IMR-90 (cell line): ENCODE measurements at regions not wholly inside any gene's neighbourhood (a gene's known extent, or its start where the extent isn't known, plus 50 kb on each side); places are given as distances from the start of the nearest gene placed in this dataset.

ENCODE experiments used
- ATAC-seq: fragments of 200-7000 bp; cut with Tn5 transposase; 2 replicates; pipeline ENCODE4 v1.9.1; 2020; ENCODE audit warnings: low read depth, mild to moderate bottlenecking, moderate library complexity
- BruUV-seq: library from RNA; stranded (reverse); fragments of 400-500 nt; replicated peaks from 2 replicates; lab custom pipeline; 2021; lab: Mats Ljungman, UMichigan
- CTCF ChIA-PET: fragments of 300-600 bp; formaldehyde crosslinking; extraction: SDS; loops from one replicate; lab custom pipeline; 2021; ENCODE audit warnings: antibody characterized with exemption; lab: Yijun Ruan, JAX
- POLR2A ChIA-PET: fragments of 300-600 bp; sonication (Branson Sonifier 250); formaldehyde crosslinking; loops from one replicate; lab custom pipeline; 2022; ENCODE audit warnings: antibody characterized with exemption; ENCODE audit not compliant: unreplicated experiment; lab: Charles Lee
- DNase-seq: peaks from one replicate; pipeline ENCODE4 v3.0.0; 2013
- H2AFZ ChIP-seq: replicated peaks from 2 replicates; pipeline ENCODE3; 2013; ENCODE audit warnings: low read length, mild to moderate bottlenecking; ENCODE audit not compliant: poor library complexity
- H2AK5ac ChIP-seq: 2 replicates; pipeline ENCODE4 v1.6.1; 2013; ENCODE audit warnings: low read depth, low read length, inconsistent platforms
- H2AK9ac ChIP-seq: replicated peaks from 2 replicates; pipeline ENCODE3; 2013; ENCODE audit warnings: mild to moderate bottlenecking, low read depth, low read length, moderate library complexity; ENCODE audit not compliant: poor library complexity
- H2BK120ac ChIP-seq: 2 replicates; pipeline ENCODE4 v1.6.1; 2013; ENCODE audit warnings: low read depth, low read length, inconsistent platforms
- H2BK15ac ChIP-seq: 3 replicates; pipeline ENCODE4 v1.6.1; 2013; ENCODE audit warnings: low read depth, low read length, inconsistent platforms
- H2BK20ac ChIP-seq: 2 replicates; pipeline ENCODE4 v1.6.1; 2013; ENCODE audit warnings: low read depth, mild to moderate bottlenecking, inconsistent platforms, low read length, moderate library complexity
- H2BK5ac ChIP-seq: 2 replicates; pipeline ENCODE4 v1.6.1; 2013; ENCODE audit warnings: mild to moderate bottlenecking, low read depth, low read length, inconsistent platforms; ENCODE audit not compliant: poor library complexity, severe bottlenecking
- H3K14ac ChIP-seq: replicated peaks from 2 replicates; pipeline ENCODE4 v1.6.1; 2013; ENCODE audit warnings: low read depth, low read length, inconsistent platforms
- H3K18ac ChIP-seq: 2 replicates; pipeline ENCODE4 v1.6.1; 2013; ENCODE audit warnings: low read depth, low read length, control low read depth
- H3K23ac ChIP-seq: 2 replicates; pipeline ENCODE4 v1.6.1; 2013; ENCODE audit warnings: low read depth, low read length, inconsistent platforms
- H3K27ac ChIP-seq: 2 replicates; pipeline ENCODE4 v1.5.1; 2013; ENCODE audit warnings: mild to moderate bottlenecking, control low read depth, low read length; ENCODE audit not compliant: insufficient read depth
- H3K27me3 ChIP-seq: 2 replicates; pipeline ENCODE4 v1.6.1; 2013; ENCODE audit warnings: low read length; ENCODE audit not compliant: control insufficient read depth, insufficient read depth
- H3K36me3 ChIP-seq: 2 replicates; pipeline ENCODE4 v1.6.1; 2013; ENCODE audit warnings: low read length, mixed read lengths; ENCODE audit not compliant: control insufficient read depth, insufficient read depth
- H3K4ac ChIP-seq: 2 replicates; pipeline ENCODE4 v1.6.1; 2013; ENCODE audit warnings: low read depth, low read length, inconsistent platforms
- H3K4me1 ChIP-seq: 2 replicates; pipeline ENCODE4 v1.6.1; 2013; ENCODE audit warnings: low read length, mixed read lengths; ENCODE audit not compliant: control insufficient read depth, insufficient read depth
- H3K4me2 ChIP-seq: 2 replicates; pipeline ENCODE4 v1.6.1; 2013; ENCODE audit warnings: low read depth, mild to moderate bottlenecking, control low read depth, low read length, moderate library complexity
- H3K4me3 ChIP-seq: 2 replicates; pipeline ENCODE4 v1.5.1; 2013; ENCODE audit warnings: low read depth, mild to moderate bottlenecking, control low read depth, low read length, moderate library complexity; ENCODE audit not compliant: insufficient read depth
- H3K56ac ChIP-seq: 2 replicates; pipeline ENCODE4 v1.6.1; 2013; ENCODE audit warnings: low read length, inconsistent platforms; ENCODE audit not compliant: insufficient read depth; ENCODE audit errors: extremely low read depth
- H3K79me1 ChIP-seq, 2 experiments: 2 replicates each; pipeline ENCODE4 v1.6.1; 2013; ENCODE audit warnings: low read length in 2 of 2, inconsistent platforms in 1 of 2, low read depth in 1 of 2
- H3K9ac ChIP-seq: 2 replicates; pipeline ENCODE4 v1.6.1; 2013; ENCODE audit warnings: low read depth, low read length, control low read depth
- H3K9me1 ChIP-seq: 2 replicates; pipeline ENCODE4 v1.6.1; 2013; ENCODE audit warnings: low read length, inconsistent platforms; ENCODE audit not compliant: insufficient read depth
- H3K9me3 ChIP-seq: 2 replicates; pipeline ENCODE4 v1.6.1; 2013; ENCODE audit warnings: low read length; ENCODE audit not compliant: control insufficient read depth, insufficient read depth
- H4K20me1 ChIP-seq: 2 replicates; pipeline ENCODE4 v1.6.1; 2013; ENCODE audit warnings: low read length, inconsistent platforms; ENCODE audit not compliant: insufficient read depth
- H4K5ac ChIP-seq: 2 replicates; pipeline ENCODE4 v1.6.1; 2013; ENCODE audit warnings: mild to moderate bottlenecking, low read depth, low read length, control low read depth
- H4K8ac ChIP-seq, 2 experiments: 2 replicates each; pipeline ENCODE4 v1.6.1; 2013; ENCODE audit warnings: low read depth in 2 of 2, low read length in 2 of 2, control low read depth in 1 of 2, inconsistent platforms in 1 of 2
- H4K91ac ChIP-seq: 2 replicates; pipeline ENCODE4 v1.6.1; 2013; ENCODE audit warnings: low read depth, low read length, inconsistent platforms; ENCODE audit not compliant: insufficient read depth
- BHLHE40 ChIP-seq: fragments of 150-350 bp; IDR thresholded peaks from 2 replicates; pipeline ENCODE4 v1.6.1; 2016; ENCODE audit warnings: mild to moderate bottlenecking, low read depth, low read length
- CEBPB ChIP-seq: IDR thresholded peaks from 2 replicates; pipeline ENCODE4 v1.6.1; 2012; ENCODE audit warnings: low read depth, low read length, improper control_type of control experiment
- CHD1 ChIP-seq: IDR thresholded peaks from 2 replicates; pipeline ENCODE4 v1.6.1; 2012; ENCODE audit warnings: low read depth, low read length, improper control_type of control experiment
- CTCF ChIP-seq: conservative IDR thresholded peaks from 2 replicates; pipeline ENCODE4 v1.5.1; 2012; ENCODE audit warnings: mild to moderate bottlenecking, low read depth, low read length, improper control_type of control experiment
- FOS ChIP-seq: fragments of 150-350 bp; IDR thresholded peaks from 2 replicates; pipeline ENCODE4 v1.6.1; 2016; ENCODE audit warnings: low read depth, low read length
- MAFK ChIP-seq: IDR thresholded peaks from 2 replicates; pipeline ENCODE4 v1.6.1; 2012; ENCODE audit warnings: low read depth, low read length, improper control_type of control experiment
- MAZ ChIP-seq: IDR thresholded peaks from 2 replicates; pipeline ENCODE4 v1.6.1; 2012; ENCODE audit warnings: low read depth, mild to moderate bottlenecking, low read length, improper control_type of control experiment, moderate library complexity, borderline replicate concordance
- MXI1 ChIP-seq: IDR thresholded peaks from 2 replicates; pipeline ENCODE4 v1.6.1; 2012; ENCODE audit warnings: low read depth, mild to moderate bottlenecking, low read length, moderate library complexity, borderline replicate concordance
- NFE2L2 ChIP-seq: fragments of 150-350 bp; IDR thresholded peaks from 2 replicates; pipeline ENCODE4 v1.6.1; 2016; ENCODE audit warnings: low read depth, mild to moderate bottlenecking, low read length
- POLR2A ChIP-seq: IDR thresholded peaks from 2 replicates; pipeline ENCODE4 v1.6.1; 2012; ENCODE audit warnings: mild to moderate bottlenecking, low read depth, low read length
- RAD21 ChIP-seq: IDR thresholded peaks from 2 replicates; pipeline ENCODE4 v1.6.1; 2012; ENCODE audit warnings: low read length, improper control_type of control experiment
- RCOR1 ChIP-seq: IDR thresholded peaks from 2 replicates; pipeline ENCODE4 v1.6.1; 2012; ENCODE audit warnings: mild to moderate bottlenecking, low read length, improper control_type of control experiment; ENCODE audit not compliant: insufficient replicate concordance
- RFX5 ChIP-seq: IDR thresholded peaks from 2 replicates; pipeline ENCODE4 v1.8.0; 2012; ENCODE audit warnings: low read depth, mild to moderate bottlenecking, low read length, moderate library complexity
- SMC3 ChIP-seq: fragments of 150-350 bp; IDR thresholded peaks from 2 replicates; pipeline ENCODE4 v1.6.1; 2016; ENCODE audit warnings: low read depth, mild to moderate bottlenecking, antibody characterized with exemption, low read length, moderate library complexity
- USF2 ChIP-seq: fragments of 150-350 bp; IDR thresholded peaks from 2 replicates; pipeline ENCODE4 v1.6.1; 2017; ENCODE audit warnings: mild to moderate bottlenecking, antibody characterized with exemption, low read length, low read depth
- WGBS, 2 experiments: methylation state at CpG; one replicate each; pipeline versions ENCODE4 v1.1.5 to v1.1.7; 2013; ENCODE audit warnings: missing lambda C conversion rate in 2 of 2; ENCODE audit not compliant: insufficient read length in 1 of 2; ENCODE audit errors: extremely low coverage in 2 of 2; 5-methylcytosine and 5-hydroxymethylcytosine counted together
- dilution Hi-C: fragments of 300-500 bp; cut with HindIII; formaldehyde crosslinking; loops from one replicate; pipeline ENCODE4 v1.14.3; 2018; ENCODE audit warnings: low sequenced_read_pairs; ENCODE audit not compliant: unreplicated experiment
- in situ Hi-C: fragments of 300-500 bp; cut with MboI; formaldehyde crosslinking; loops from 3 replicates; pipeline ENCODE4 v1.14.3; 2019; ENCODE audit warnings: low sequenced_read_pairs, inconsistent platforms, mixed read lengths
- intact Hi-C: fragments of 100-400 bp; cut with micrococcal nuclease; formaldehyde crosslinking; loops from 2 replicates; pipeline ENCODE4 v1.10.0; 2022
- TF ChIP-seq, protein P1 (sequence below): fragments of 150-350 bp; IDR thresholded peaks from 2 replicates; pipeline ENCODE4 v1.6.1; 2016; ENCODE audit warnings: low read depth, mild to moderate bottlenecking, low read length, moderate library complexity, borderline replicate concordance

- Histone ChIP-seq H2AFZ (no peak overlapping the region), H3K79me1 (no peaks in the 10 kb centered on the region), H3K36me3 (no peaks in the 10 kb centered on the region), H3K56ac (no peak overlapping the region), H2AK5ac (no peak overlapping the region), H3K4ac (no peak overlapping the region), H3K27ac (no peak overlapping the region), H3K14ac (no peak overlapping the region), H3K27me3 (no peaks in the 10 kb centered on the region; the same call in 1 of the 2 replicates), H4K20me1 (no peaks in the 10 kb centered on the region), H2BK15ac (no peak overlapping the region), H2BK20ac (no peak overlapping the region), H2AK9ac (no peak overlapping the region), H3K9ac (no peak overlapping the region), H4K5ac (no peak overlapping the region), H3K4me2 (no peak overlapping the region), H3K4me1 (no peaks in the 10 kb centered on the region), H3K18ac (no peak overlapping the region), H3K4me3 (no peak overlapping the region), H3K9me1 (no peaks in the 10 kb centered on the region), H4K91ac (no peak overlapping the region), H3K23ac (no peak overlapping the region), H2BK120ac (no peak overlapping the region), H3K9me3 (no peaks in the 10 kb centered on the region), H4K8ac (no peak overlapping the region), H2BK5ac (no peak overlapping the region)
- dilution Hi-C loops (no loop called here), intact Hi-C loops (no loop called here), in situ Hi-C loops (no loop called here)
- POLR2A ChIA-PET: no interaction called here
- TF ChIP-seq MAFK: no peak
- no peak for TF ChIP-seq MXI1
- no peak for TF ChIP-seq NFE2L2
- no peak for TF ChIP-seq MAZ
- TF ChIP-seq RAD21: no peak
- TF ChIP-seq FOS: no peak
- TF ChIP-seq RCOR1: no peak
- no peak for TF ChIP-seq SMC3
- TF ChIP-seq BHLHE40: no peak
- no peak for TF ChIP-seq RFX5
- TF ChIP-seq USF2: no peak
- TF ChIP-seq CTCF: no peak
- no peak for TF ChIP-seq CHD1
- no peak for TF ChIP-seq CEBPB
- no peak for TF ChIP-seq POLR2A
- TF ChIP-seq, protein P1, sequence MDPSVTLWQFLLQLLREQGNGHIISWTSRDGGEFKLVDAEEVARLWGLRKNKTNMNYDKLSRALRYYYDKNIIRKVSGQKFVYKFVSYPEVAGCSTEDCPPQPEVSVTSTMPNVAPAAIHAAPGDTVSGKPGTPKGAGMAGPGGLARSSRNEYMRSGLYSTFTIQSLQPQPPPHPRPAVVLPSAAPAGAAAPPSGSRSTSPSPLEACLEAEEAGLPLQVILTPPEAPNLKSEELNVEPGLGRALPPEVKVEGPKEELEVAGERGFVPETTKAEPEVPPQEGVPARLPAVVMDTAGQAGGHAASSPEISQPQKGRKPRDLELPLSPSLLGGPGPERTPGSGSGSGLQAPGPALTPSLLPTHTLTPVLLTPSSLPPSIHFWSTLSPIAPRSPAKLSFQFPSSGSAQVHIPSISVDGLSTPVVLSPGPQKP: no peak
- WGBS, 2 experiments: 40% methylated on average over 1 of the region's 5 CpGs; no CpG with 5 or more reads in 1 of the 2 experiments
- ATAC-seq: no peak
- no TSS peak for BruUV-seq
- CTCF ChIA-PET: no interaction called here
- DNase-seq: no peak
These were observed 118.1 kb upstream of the PRKD1 start for GRCh38 chr14:30045720-30046119.
